T-helper 17 cell (primary cell): ENCODE measurements at regions not wholly inside any gene's neighbourhood (a gene's known extent, or its start where the extent isn't known, plus 50 kb on each side); places are given as distances from the start of the nearest gene placed in this dataset.
"Not testable (repeated sequence)": the region's sequence is repeated elsewhere in the genome, so short reads cannot be mapped to it uniquely, and the experiment has no call there.

ENCODE experiments used
- ATAC-seq: fragments of 150-1000 bp; cut with Tn5 transposase; 2 replicates; pipeline ENCODE4 v1.10.0; 2021; ENCODE audit warnings: mild to moderate bottlenecking, moderate library complexity
- DNase-seq, 3 donors: peaks; one replicate each; pipeline versions ENCODE4 v3.0.0 to v3.0.0-alpha.2; 2020 to 2021
- H3K9me3 ChIP-seq: one replicate; pipeline ENCODE4 v1.7.0; 2013; ENCODE audit warnings: low read length, mild to moderate bottlenecking; ENCODE audit not compliant: control insufficient read depth, poor library complexity, severe bottlenecking
- H3K27ac Mint-ChIP-seq: one replicate; pipeline ENCODE4 v1.8.0; 2022; ENCODE audit warnings: mild to moderate bottlenecking, moderate library complexity, mixed read lengths
- H3K27me3 Mint-ChIP-seq: one replicate; pipeline ENCODE4 v1.8.0; 2022; ENCODE audit warnings: mixed read lengths
- H3K36me3 Mint-ChIP-seq: one replicate; pipeline ENCODE4 v1.8.0; 2022; ENCODE audit warnings: low read depth, mixed read lengths
- H3K4me1 Mint-ChIP-seq: one replicate; pipeline ENCODE4 v1.8.0; 2022; ENCODE audit warnings: mild to moderate bottlenecking, mixed read lengths
- H3K4me3 Mint-ChIP-seq: one replicate; pipeline ENCODE4 v1.8.0; 2022; ENCODE audit warnings: mild to moderate bottlenecking, moderate library complexity, mixed read lengths

- not testable (repeated sequence) for H3K4me3 Mint-ChIP-seq, H3K4me1 Mint-ChIP-seq, ATAC-seq, H3K27me3 Mint-ChIP-seq, DNase-seq, H3K9me3 ChIP-seq, H3K36me3 Mint-ChIP-seq, H3K27ac Mint-ChIP-seq
Observed at GRCh38 chr21:6466707-6467106, 4054.7 kb upstream of the TPTE start.

- H3K4me3 Mint-ChIP-seq, H3K36me3 Mint-ChIP-seq, H3K27ac Mint-ChIP-seq, H3K27me3 Mint-ChIP-seq, H3K9me3 ChIP-seq, H3K4me1 Mint-ChIP-seq, ATAC-seq, DNase-seq: not testable (repeated sequence)
Observed at GRCh38 chr21:6467189-6467774, 4054.1 kb upstream of the TPTE start.

- H3K9me3 ChIP-seq, H3K4me3 Mint-ChIP-seq, DNase-seq, H3K36me3 Mint-ChIP-seq, H3K27me3 Mint-ChIP-seq, H3K4me1 Mint-ChIP-seq, H3K27ac Mint-ChIP-seq, ATAC-seq: not testable (repeated sequence)
Observed at GRCh38 chr21:6467907-6468306, 4053.5 kb upstream of the TPTE start.

GRCh38 chr21:6468331-6468860, 4053.0 kb upstream of the TPTE start:
- H3K4me3 Mint-ChIP-seq, H3K9me3 ChIP-seq, H3K27ac Mint-ChIP-seq, ATAC-seq, H3K4me1 Mint-ChIP-seq, H3K27me3 Mint-ChIP-seq, H3K36me3 Mint-ChIP-seq, DNase-seq: not testable (repeated sequence)

- H3K4me3 Mint-ChIP-seq, DNase-seq, ATAC-seq, H3K9me3 ChIP-seq, H3K27me3 Mint-ChIP-seq, H3K36me3 Mint-ChIP-seq, H3K27ac Mint-ChIP-seq, H3K4me1 Mint-ChIP-seq: not testable (repeated sequence)
Observed at GRCh38 chr21:6474250-6474968, 4047.0 kb upstream of the TPTE start.

- not testable (repeated sequence) for ATAC-seq, H3K27me3 Mint-ChIP-seq, H3K4me1 Mint-ChIP-seq, H3K9me3 ChIP-seq, H3K4me3 Mint-ChIP-seq, DNase-seq, H3K27ac Mint-ChIP-seq, H3K36me3 Mint-ChIP-seq
Observed at GRCh38 chr21:6481116-6481515, 4040.3 kb upstream of the TPTE start.

- H3K27ac Mint-ChIP-seq, H3K4me1 Mint-ChIP-seq, H3K4me3 Mint-ChIP-seq, H3K36me3 Mint-ChIP-seq, DNase-seq, H3K9me3 ChIP-seq, H3K27me3 Mint-ChIP-seq: not testable (repeated sequence)
- peak; percentile 24 for ATAC-seq
Observed at GRCh38 chr21:6482616-6483015, 4038.8 kb upstream of the TPTE start.

- ATAC-seq = peak; percentile 20
Observed at GRCh38 chr21:6483645-6484044, 4037.7 kb upstream of the TPTE start.

GRCh38 chr21:6486821-6487220, 4034.6 kb upstream of the TPTE start:
- H3K27ac Mint-ChIP-seq, H3K9me3 ChIP-seq, DNase-seq, H3K27me3 Mint-ChIP-seq, H3K36me3 Mint-ChIP-seq, ATAC-seq, H3K4me3 Mint-ChIP-seq, H3K4me1 Mint-ChIP-seq: not testable (repeated sequence)

More at GRCh38 chr21:6483645-6484044, 4037.7 kb upstream of the TPTE start:
- H3K36me3 Mint-ChIP-seq, DNase-seq, H3K4me1 Mint-ChIP-seq, H3K9me3 ChIP-seq, H3K4me3 Mint-ChIP-seq, H3K27ac Mint-ChIP-seq, H3K27me3 Mint-ChIP-seq: not testable (repeated sequence)

- not testable (repeated sequence) for H3K27ac Mint-ChIP-seq, H3K36me3 Mint-ChIP-seq, H3K9me3 ChIP-seq, H3K27me3 Mint-ChIP-seq, DNase-seq, ATAC-seq, H3K4me1 Mint-ChIP-seq, H3K4me3 Mint-ChIP-seq
Observed at GRCh38 chr21:6492691-6493090, 4028.7 kb upstream of the TPTE start.

- not testable (repeated sequence) for H3K27ac Mint-ChIP-seq, H3K36me3 Mint-ChIP-seq, H3K4me1 Mint-ChIP-seq, DNase-seq, H3K4me3 Mint-ChIP-seq, ATAC-seq, H3K9me3 ChIP-seq, H3K27me3 Mint-ChIP-seq
Observed at GRCh38 chr21:6493957-6494356, 4027.4 kb upstream of the TPTE start.

- not testable (repeated sequence) for H3K27ac Mint-ChIP-seq, DNase-seq, H3K4me1 Mint-ChIP-seq, H3K9me3 ChIP-seq, H3K36me3 Mint-ChIP-seq, H3K4me3 Mint-ChIP-seq, ATAC-seq, H3K27me3 Mint-ChIP-seq
Observed at GRCh38 chr21:6496356-6496755, 4025.0 kb upstream of the TPTE start.

GRCh38 chr21:6498716-6499115, 4022.7 kb upstream of the TPTE start:
- H3K9me3 ChIP-seq, H3K27ac Mint-ChIP-seq, H3K4me1 Mint-ChIP-seq, H3K27me3 Mint-ChIP-seq, H3K36me3 Mint-ChIP-seq: not testable (repeated sequence)
- ATAC-seq (peak; percentile 35), DNase-seq (peak; percentile 8 to 19 (median 9))
- H3K4me3 Mint-ChIP-seq = peak overlapping the region; percentile 56
